ENCODE measurements at regions not wholly inside any gene's neighbourhood (a gene's known extent, or its start where the extent isn't known, plus 50 kb on each side); places are given as distances from the start of the nearest gene placed in this dataset.

DNA sequence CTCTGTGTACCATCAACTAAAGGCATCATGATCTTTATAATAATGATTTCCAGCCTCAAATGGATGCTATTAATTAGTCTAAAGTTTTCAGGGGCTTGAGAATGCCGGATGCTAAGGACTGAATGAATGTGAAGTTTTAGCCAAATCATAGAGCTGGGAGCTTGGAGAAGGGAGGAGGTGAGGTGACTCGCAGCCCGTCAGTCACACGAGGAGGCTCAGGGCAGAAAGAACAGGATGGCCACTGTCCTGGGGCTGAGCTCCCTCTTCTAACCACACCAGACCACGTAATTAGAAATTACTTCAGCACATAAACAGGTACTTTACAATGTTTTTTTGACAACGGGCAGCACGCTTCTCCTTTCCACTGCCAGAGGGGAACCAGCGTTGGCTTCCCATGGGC is 222.6 kb downstream of the NPR3 start:
- Histone ChIP-seq H3K4me3 (no peak overlapping the region), H3K4me1 (no peaks in the 10 kb centered on the region), H3K36me3 (no peaks in the 10 kb centered on the region), H3K27me3 (no peaks in the 10 kb centered on the region), H3K27ac (no peak overlapping the region), H3K9me3 (no peaks in the 10 kb centered on the region)
- intact Hi-C loops (cut with DNase I), result no loop called here
- ATAC-seq (no peak), DNase-seq (no peak), FAIRE-seq (no peak)
- 63 to 76% methylated on average over 8 of the region's 8 CpGs for WGBS, 2 donors
- TF ChIP-seq, protein P1, sequence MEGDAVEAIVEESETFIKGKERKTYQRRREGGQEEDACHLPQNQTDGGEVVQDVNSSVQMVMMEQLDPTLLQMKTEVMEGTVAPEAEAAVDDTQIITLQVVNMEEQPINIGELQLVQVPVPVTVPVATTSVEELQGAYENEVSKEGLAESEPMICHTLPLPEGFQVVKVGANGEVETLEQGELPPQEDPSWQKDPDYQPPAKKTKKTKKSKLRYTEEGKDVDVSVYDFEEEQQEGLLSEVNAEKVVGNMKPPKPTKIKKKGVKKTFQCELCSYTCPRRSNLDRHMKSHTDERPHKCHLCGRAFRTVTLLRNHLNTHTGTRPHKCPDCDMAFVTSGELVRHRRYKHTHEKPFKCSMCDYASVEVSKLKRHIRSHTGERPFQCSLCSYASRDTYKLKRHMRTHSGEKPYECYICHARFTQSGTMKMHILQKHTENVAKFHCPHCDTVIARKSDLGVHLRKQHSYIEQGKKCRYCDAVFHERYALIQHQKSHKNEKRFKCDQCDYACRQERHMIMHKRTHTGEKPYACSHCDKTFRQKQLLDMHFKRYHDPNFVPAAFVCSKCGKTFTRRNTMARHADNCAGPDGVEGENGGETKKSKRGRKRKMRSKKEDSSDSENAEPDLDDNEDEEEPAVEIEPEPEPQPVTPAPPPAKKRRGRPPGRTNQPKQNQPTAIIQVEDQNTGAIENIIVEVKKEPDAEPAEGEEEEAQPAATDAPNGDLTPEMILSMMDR (IDR thresholded peaks at IDR 0.05), result no peak

DNA sequence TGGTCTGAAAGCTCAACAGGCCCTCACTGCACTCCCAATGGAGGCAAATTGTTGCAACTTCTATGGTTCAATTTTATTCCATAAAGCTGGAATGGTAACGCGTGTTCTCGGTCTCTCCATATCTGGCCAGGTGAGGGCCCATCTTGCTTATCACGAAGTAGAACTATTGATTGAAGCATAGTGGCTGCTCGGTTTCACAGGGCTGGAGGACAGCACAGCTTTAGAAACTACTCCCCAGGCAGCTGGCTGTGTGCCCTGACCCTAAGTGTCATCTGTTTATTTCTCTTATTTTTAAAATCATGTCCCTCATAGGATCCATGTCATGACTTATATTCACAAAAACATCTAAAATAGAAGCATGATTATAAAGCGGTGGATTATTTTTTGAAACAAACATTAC is 223.4 kb downstream of the NPR3 start:
- ATAC-seq, result no peak
- H3K4me1 ChIP-seq, result no peaks in the 10 kb centered on the region
- no peaks in the 10 kb centered on the region for H3K9me3 ChIP-seq
- intact Hi-C loops (cut with DNase I), result no loop called here
- no peaks in the 10 kb centered on the region for H3K36me3 ChIP-seq
- no peak overlapping the region for H3K4me3 ChIP-seq
- no peak for DNase-seq
- FAIRE-seq, result no peak
- TF ChIP-seq, protein P1 (IDR thresholded peaks at IDR 0.05), result no peak
- no peaks in the 10 kb centered on the region for H3K27me3 ChIP-seq
- WGBS, 2 donors, result 54% methylated on average over 6 of the region's 6 CpGs
- no peak overlapping the region for H3K27ac ChIP-seq

DNA sequence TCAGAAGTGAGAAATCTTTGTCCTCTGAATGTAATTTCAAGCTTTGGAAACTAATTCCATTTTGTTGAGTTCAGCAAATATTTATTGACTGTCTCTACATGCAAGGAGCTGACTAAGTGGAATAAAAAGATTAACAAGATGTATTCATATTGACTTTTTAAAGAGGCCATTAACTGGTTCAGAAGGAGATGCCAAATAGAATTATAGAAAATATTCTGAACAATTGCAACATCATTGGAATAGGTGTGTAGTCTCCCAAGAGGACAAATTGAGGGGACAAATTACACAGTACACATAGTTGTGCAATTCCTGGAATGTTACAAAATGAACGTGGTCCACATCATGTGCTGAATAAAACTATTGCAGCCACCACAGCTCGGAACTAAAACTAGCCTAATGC is 224.2 kb downstream of the NPR3 start:
- Histone ChIP-seq H3K27ac (no peak overlapping the region), H3K4me3 (no peak overlapping the region), H3K36me3 (no peaks in the 10 kb centered on the region), H3K9me3 (no peaks in the 10 kb centered on the region), H3K27me3 (no peaks in the 10 kb centered on the region), H3K4me1 (no peaks in the 10 kb centered on the region)
- DNase-seq, result no peak
- no peak for ATAC-seq
- no peak for FAIRE-seq
- intact Hi-C loops (cut with DNase I), result no loop called here
- TF ChIP-seq, protein P1 (IDR thresholded peaks at IDR 0.05), result no peak
- WGBS, 2 donors, result 40 to 48% methylated on average over 2 of the region's 2 CpGs

DNA sequence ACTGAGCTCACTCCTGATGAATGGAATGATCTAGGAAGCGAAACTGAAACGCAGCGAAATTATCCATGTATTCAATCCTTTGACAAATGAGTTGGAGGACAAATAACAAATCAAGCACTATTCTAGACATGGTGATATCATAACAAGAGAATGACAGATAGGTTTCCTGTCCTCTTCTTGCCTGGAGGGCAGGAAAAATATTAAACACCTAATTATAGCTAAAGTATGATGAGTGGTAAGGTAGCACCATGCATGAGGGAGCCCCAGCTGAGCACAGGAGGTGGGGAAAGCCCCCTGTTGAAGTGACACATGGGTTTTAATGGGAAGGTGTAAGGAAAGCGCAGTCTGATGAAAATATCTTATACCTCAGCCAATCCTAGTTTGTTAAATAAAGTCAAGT is 225.2 kb downstream of the NPR3 start:
- DNase-seq, result no peak
- Histone ChIP-seq H3K27me3 (no peaks in the 10 kb centered on the region), H3K36me3 (no peaks in the 10 kb centered on the region), H3K9me3 (no peaks in the 10 kb centered on the region), H3K4me3 (no peak overlapping the region), H3K4me1 (no peaks in the 10 kb centered on the region), H3K27ac (no peak overlapping the region)
- TF ChIP-seq, protein P1 (IDR thresholded peaks at IDR 0.05), result no peak
- intact Hi-C loops (cut with DNase I), result no loop called here
- 76 to 78% methylated on average over 4 of the region's 4 CpGs for WGBS, 2 donors
- no peak for FAIRE-seq
- no peak for ATAC-seq

DNA sequence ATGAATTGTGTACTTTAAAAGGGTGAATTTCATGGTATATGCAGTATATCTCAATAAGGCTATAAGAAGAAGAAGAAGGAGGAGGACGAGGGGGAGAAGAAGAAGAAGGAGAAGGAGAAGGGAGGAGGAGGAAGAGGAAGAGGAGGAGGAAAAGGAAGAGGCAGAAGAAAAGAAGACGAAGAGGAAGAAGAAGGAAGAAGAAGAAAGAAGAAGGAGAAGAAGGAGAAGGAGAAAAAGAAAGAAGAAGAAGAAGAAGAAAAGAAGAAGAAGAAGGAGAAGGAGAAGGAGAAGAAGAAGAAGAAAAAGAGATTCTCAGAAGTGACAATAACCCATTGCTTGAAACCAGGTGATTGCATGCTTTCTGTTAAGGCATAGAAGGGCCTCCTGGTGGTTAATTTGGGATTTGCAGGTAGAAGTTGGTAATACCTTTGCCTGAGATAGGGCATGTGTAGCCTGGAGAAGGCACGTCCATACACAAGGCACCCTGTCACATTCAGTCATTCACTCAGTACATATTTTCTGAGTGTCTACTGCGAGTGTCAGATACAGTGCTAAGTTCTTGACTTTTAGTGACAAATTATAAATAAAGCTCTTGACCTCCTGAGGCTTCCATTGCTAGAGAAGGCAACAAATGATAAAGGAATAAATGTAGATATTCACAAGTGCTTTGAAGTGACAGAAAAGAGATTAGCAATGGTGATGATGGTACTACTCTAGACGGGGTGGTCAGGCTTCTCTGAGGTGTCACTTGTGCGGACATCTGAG is 231.3 kb downstream of the NPR3 start:
- Histone ChIP-seq H3K36me3 (no peaks in the 10 kb centered on the region), H3K9me3 (no peaks in the 10 kb centered on the region), H3K4me3 (no peak overlapping the region), H3K4me1 (no peaks in the 10 kb centered on the region), H3K27ac (no peak overlapping the region), H3K27me3 (no peaks in the 10 kb centered on the region)
- ATAC-seq (peak in 2 of 4 donors; percentile 64 to 68), DNase-seq (peak in 2 of 6 donors; percentile 9 to 18), FAIRE-seq (no peak)
- TF ChIP-seq, protein P1 (IDR thresholded peaks at IDR 0.05), result peak in 3 of 4 donors; percentile 24 to 39 (median 29)
- intact Hi-C loops (cut with DNase I), result no loop called here
- WGBS, 2 donors, result 35 to 46% methylated on average over 6 of the region's 6 CpGs
